Activated CD8-positive, alpha-beta memory T cell treated with anti-CD3 and anti-CD28 coated beads, Interleukin-2, amount 50 U/mL, for 48 hours (primary cell): ENCODE measurements at regions not wholly inside any gene's neighbourhood (a gene's known extent, or its start where the extent isn't known, plus 50 kb on each side); places are given as distances from the start of the nearest gene placed in this dataset.
"Not testable (repeated sequence)": the region's sequence is repeated elsewhere in the genome, so short reads cannot be mapped to it uniquely, and the experiment has no call there.

Experiments
- DNase-seq: peaks from one replicate; pipeline ENCODE4 v3.0.0-alpha.2; 2020

GRCh38 chr9:129453734-129454133 is 167.2 kb downstream of the C9orf50 start:
- DNase-seq = no peak

- no peak for DNase-seq
Observed at GRCh38 chr9:129451669-129452068, 169.2 kb downstream of the C9orf50 start.

- no peak for DNase-seq
Observed at GRCh38 chr9:129451089-129451656, 169.7 kb downstream of the C9orf50 start.

- DNase-seq = no peak
Observed at GRCh38 chr9:129449066-129449465, 171.8 kb downstream of the C9orf50 start.

GRCh38 chr9:129446828-129447550 is 173.9 kb downstream of the C9orf50 start:
- DNase-seq = no peak

- DNase-seq = no peak
Observed at GRCh38 chr9:129445794-129446306, 175.1 kb downstream of the C9orf50 start.

- not testable (repeated sequence) for DNase-seq
Observed at GRCh38 chr9:129443515-129444164, 177.3 kb downstream of the C9orf50 start.

- no peak for DNase-seq
Observed at GRCh38 chr9:129442803-129443511, 177.9 kb downstream of the C9orf50 start.

GRCh38 chr9:129441852-129442251 is 179.0 kb downstream of the C9orf50 start:
- no peak for DNase-seq

GRCh38 chr9:129440435-129441186 is 180.3 kb downstream of the C9orf50 start:
- no peak for DNase-seq

GRCh38 chr9:129439242-129439641 is 181.7 kb downstream of the C9orf50 start:
- no peak for DNase-seq

- no peak for DNase-seq
Observed at GRCh38 chr9:129437626-129438323, 183.1 kb downstream of the C9orf50 start.

GRCh38 chr9:129436751-129437625 is 183.9 kb downstream of the C9orf50 start:
- DNase-seq = no peak

GRCh38 chr9:129435988-129436717 is 184.7 kb downstream of the C9orf50 start:
- no peak for DNase-seq

GRCh38 chr9:129435291-129435690 is 185.6 kb downstream of the C9orf50 start:
- no peak for DNase-seq

GRCh38 chr9:129434187-129434586 is 186.7 kb downstream of the C9orf50 start:
- DNase-seq = no peak

GRCh38 chr9:129432297-129433154 is 188.4 kb downstream of the C9orf50 start:
- no peak for DNase-seq

GRCh38 chr9:129430940-129431643 is 189.8 kb downstream of the C9orf50 start:
- DNase-seq = no peak
